ENCODE measurements at regions not wholly inside any gene's neighbourhood (a gene's known extent, or its start where the extent isn't known, plus 50 kb on each side); places are given as distances from the start of the nearest gene placed in this dataset.

DNA sequence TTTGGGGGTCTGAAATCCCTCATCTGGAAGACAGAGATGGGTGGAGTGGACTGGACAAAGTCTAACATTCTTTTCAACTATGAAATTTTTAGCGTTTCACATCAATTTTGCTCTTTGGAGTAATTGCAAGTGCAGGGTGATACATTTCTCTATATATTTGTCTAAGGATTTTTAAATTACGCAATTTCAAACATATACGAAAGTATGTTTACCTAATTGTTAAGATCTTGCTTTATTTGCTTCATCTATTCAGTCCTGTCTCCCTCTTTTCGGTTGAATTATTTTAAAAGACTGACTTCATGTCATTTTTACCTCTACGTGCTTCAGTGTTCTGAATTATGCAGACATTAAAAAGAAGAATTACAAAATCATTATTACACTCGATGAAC, 101.9 kb upstream of the CREB5 start:
- Histone ChIP-seq H3K9me3 (0 out of 3 replicates have a peak, but pooled peaks cover 3% of the 10 kb centered on the region), H3K4me3 (no peak overlapping the region), H3K4me2 (no peak overlapping the region), H3K4me1 (peaks cover 3% of the 10 kb centered on the region; the same call in 1 of the 3 replicates), H3K27ac (no peak overlapping the region)
- FAIRE-seq: no peak
- WGBS (ENCODE audit: missing lambda C conversion rate): 23% methylated on average over 6 of the region's 6 CpGs
- ChIA-PET POLR2A (no interaction called here), CTCF (interaction anchor here (1.4 kb wide), 1 partner anchor 11 kb away, joined by 3 read pairs; no protein-coding TSS in a partner anchor)
- TF ChIP-seq HOXA7 (CRISPR knock-in tag; IDR thresholded peaks at IDR 0.05) (no peak), PHF8 (IDR thresholded peaks at IDR 0.05; ENCODE audit: borderline replicate concordance, low read depth) (no peak), RAD21 (conservative IDR thresholded peaks at IDR 0.05 in 1 of 2, IDR thresholded peaks at IDR 0.05 in 1 of 2) (no peak), ZSCAN20 (CRISPR knock-in tag; IDR thresholded peaks at IDR 0.05) (no peak), NR3C1 (IDR thresholded peaks at IDR 0.05) (no peak), JUN (IDR thresholded peaks at IDR 0.05) (no peak), FOXS1 (CRISPR knock-in tag; IDR thresholded peaks at IDR 0.05) (no peak), MAFK (IDR thresholded peaks at IDR 0.05; ENCODE audit: partially characterized antibody) (no peak), ZNF302 (CRISPR knock-in tag; IDR thresholded peaks at IDR 0.05) (no peak), HOXB13 (CRISPR knock-in tag; IDR thresholded peaks at IDR 0.05; ENCODE audit: low read depth) (no peak), RNF2 (IDR thresholded peaks at IDR 0.05; ENCODE audit: borderline replicate concordance, low read depth) (no peak), HDAC2 (IDR thresholded peaks at IDR 0.05) (no peak), HES2 (IDR thresholded peaks at IDR 0.05) (no peak), EHMT2 (IDR thresholded peaks at IDR 0.05; ENCODE audit: low read depth) (no peak)
- TF ChIP-seq, protein P1, sequence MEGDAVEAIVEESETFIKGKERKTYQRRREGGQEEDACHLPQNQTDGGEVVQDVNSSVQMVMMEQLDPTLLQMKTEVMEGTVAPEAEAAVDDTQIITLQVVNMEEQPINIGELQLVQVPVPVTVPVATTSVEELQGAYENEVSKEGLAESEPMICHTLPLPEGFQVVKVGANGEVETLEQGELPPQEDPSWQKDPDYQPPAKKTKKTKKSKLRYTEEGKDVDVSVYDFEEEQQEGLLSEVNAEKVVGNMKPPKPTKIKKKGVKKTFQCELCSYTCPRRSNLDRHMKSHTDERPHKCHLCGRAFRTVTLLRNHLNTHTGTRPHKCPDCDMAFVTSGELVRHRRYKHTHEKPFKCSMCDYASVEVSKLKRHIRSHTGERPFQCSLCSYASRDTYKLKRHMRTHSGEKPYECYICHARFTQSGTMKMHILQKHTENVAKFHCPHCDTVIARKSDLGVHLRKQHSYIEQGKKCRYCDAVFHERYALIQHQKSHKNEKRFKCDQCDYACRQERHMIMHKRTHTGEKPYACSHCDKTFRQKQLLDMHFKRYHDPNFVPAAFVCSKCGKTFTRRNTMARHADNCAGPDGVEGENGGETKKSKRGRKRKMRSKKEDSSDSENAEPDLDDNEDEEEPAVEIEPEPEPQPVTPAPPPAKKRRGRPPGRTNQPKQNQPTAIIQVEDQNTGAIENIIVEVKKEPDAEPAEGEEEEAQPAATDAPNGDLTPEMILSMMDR (IDR thresholded peaks at IDR 0.05): no peak
- TF ChIP-seq, protein P2, sequence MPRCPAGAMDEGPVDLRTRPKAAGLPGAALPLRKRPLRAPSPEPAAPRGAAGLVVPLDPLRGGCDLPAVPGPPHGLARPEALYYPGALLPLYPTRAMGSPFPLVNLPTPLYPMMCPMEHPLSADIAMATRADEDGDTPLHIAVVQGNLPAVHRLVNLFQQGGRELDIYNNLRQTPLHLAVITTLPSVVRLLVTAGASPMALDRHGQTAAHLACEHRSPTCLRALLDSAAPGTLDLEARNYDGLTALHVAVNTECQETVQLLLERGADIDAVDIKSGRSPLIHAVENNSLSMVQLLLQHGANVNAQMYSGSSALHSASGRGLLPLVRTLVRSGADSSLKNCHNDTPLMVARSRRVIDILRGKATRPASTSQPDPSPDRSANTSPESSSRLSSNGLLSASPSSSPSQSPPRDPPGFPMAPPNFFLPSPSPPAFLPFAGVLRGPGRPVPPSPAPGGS (IDR thresholded peaks at IDR 0.05): no peak
- no peak for DNase-seq (ENCODE audit: low read depth in 1 of 2, low spot score in 1 of 2)
- ATAC-seq: no peak

DNA sequence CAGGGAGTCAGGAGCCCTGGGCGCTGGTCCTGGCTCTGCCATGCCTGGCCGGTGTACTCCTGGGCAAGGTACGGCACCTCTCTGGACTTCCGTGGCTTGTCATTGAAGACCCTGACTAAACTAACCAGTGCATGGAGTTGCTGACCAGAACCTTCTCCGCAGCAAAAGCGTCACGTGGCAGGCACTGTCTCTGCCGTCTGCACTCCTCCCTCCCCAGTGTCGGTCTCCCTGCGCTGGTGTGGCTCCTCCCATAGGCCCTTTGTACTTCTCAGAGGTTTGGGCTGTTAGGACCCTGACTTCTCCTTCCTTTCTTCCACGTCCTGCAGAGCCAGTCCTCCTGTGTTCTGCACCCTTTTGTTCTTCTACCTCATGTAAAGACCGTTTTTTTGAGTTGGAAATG, 100.6 kb upstream of the CREB5 start:
- DNase-seq (ENCODE audit: low read depth in 1 of 2, low spot score in 1 of 2): no peak
- ATAC-seq: no peak
- H3K27ac ChIP-seq: no peak overlapping the region
- H3K4me1 ChIP-seq: peaks cover 3% of the 10 kb centered on the region; the same call in 1 of the 3 replicates
- no peak for FAIRE-seq
- CTCF ChIA-PET: interaction anchor here (1.2 to 1.3 kb wide), 2 partner anchors 12 to 14 kb away, joined by 3 to 5 read pairs; no protein-coding TSS in a partner anchor
- TF ChIP-seq, protein P3, sequence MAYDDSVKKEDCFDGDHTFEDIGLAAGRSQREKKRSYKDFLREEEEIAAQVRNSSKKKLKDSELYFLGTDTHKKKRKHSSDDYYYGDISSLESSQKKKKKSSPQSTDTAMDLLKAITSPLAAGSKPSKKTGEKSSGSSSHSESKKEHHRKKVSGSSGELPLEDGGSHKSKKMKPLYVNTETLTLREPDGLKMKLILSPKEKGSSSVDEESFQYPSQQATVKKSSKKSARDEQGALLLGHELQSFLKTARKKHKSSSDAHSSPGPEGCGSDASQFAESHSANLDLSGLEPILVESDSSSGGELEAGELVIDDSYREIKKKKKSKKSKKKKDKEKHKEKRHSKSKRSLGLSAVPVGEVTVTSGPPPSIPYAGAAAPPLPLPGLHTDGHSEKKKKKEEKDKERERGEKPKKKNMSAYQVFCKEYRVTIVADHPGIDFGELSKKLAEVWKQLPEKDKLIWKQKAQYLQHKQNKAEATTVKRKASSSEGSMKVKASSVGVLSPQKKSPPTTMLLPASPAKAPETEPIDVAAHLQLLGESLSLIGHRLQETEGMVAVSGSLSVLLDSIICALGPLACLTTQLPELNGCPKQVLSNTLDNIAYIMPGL (CRISPR knock-in tag; IDR thresholded peaks at IDR 0.05; ENCODE audit: borderline replicate concordance): no peak
- no peak for TF ChIP-seq RFX5 (IDR thresholded peaks at IDR 0.05)
- no peak for TF ChIP-seq EHMT2 (IDR thresholded peaks at IDR 0.05; ENCODE audit: low read depth)
- H3K4me3 ChIP-seq: no peak overlapping the region
- POLR2A ChIA-PET: no interaction called here
- WGBS (ENCODE audit: missing lambda C conversion rate): 58% methylated on average over 12 of the region's 12 CpGs
- 0 out of 3 replicates have a peak, but pooled peaks cover 3% of the 10 kb centered on the region for H3K9me3 ChIP-seq
- H3K4me2 ChIP-seq: no peak overlapping the region

- DNase-seq (ENCODE audit: low read depth in 1 of 2, low spot score in 1 of 2) (no peak), ATAC-seq (no peak), FAIRE-seq (no peak)
- Histone ChIP-seq H3K4me3 (no peak overlapping the region), H3K27ac (no peak overlapping the region), H3K4me2 (no peak overlapping the region), H3K4me1 (peaks cover 3% of the 10 kb centered on the region; the same call in 1 of the 3 replicates), H3K9me3 (0 out of 3 replicates have a peak, but pooled peaks cover 3% of the 10 kb centered on the region)
- ChIA-PET CTCF (interaction anchor here (0.5 to 1.4 kb wide), 3 partner anchors 11 to 373 kb away, joined by 3 to 5 read pairs (median 3); no protein-coding TSS in a partner anchor), POLR2A (no interaction called here)
- WGBS (ENCODE audit: missing lambda C conversion rate): 31% methylated on average over 6 of the region's 6 CpGs
- TF ChIP-seq, protein P4, sequence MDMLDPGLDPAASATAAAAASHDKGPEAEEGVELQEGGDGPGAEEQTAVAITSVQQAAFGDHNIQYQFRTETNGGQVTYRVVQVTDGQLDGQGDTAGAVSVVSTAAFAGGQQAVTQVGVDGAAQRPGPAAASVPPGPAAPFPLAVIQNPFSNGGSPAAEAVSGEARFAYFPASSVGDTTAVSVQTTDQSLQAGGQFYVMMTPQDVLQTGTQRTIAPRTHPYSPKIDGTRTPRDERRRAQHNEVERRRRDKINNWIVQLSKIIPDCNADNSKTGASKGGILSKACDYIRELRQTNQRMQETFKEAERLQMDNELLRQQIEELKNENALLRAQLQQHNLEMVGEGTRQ (IDR thresholded peaks at IDR 0.05): no peak
- no peak for TF ChIP-seq GATA3 (IDR thresholded peaks at IDR 0.05; ENCODE audit: borderline replicate concordance)
- no peak for TF ChIP-seq HES2 (IDR thresholded peaks at IDR 0.05)
- TF ChIP-seq TP53 (CRISPR knock-in tag; IDR thresholded peaks at IDR 0.05): no peak
- no peak for TF ChIP-seq ELK1 (IDR thresholded peaks at IDR 0.05; ENCODE audit: low read depth, low read length)
- no peak for TF ChIP-seq FOXS1 (CRISPR knock-in tag; IDR thresholded peaks at IDR 0.05)
- TF ChIP-seq E2F6 (IDR thresholded peaks at IDR 0.05; ENCODE audit: borderline replicate concordance, low read depth): no peak
- TF ChIP-seq FOSL2 (IDR thresholded peaks at IDR 0.05): no peak
- no peak for TF ChIP-seq FOSL2 (CRISPR knock-in tag; IDR thresholded peaks at IDR 0.05)
- no peak for TF ChIP-seq RARB (CRISPR knock-in tag; IDR thresholded peaks at IDR 0.05)
- no peak for TF ChIP-seq TFCP2L1 (CRISPR knock-in tag; IDR thresholded peaks at IDR 0.05)
These were observed 99.4 kb upstream of the CREB5 start for GRCh38 chr7:28312948-28313347.

All from A549 (cell line).